ENCODE measurements at regions not wholly inside any gene's neighbourhood (a gene's known extent, or its start where the extent isn't known, plus 50 kb on each side); places are given as distances from the start of the nearest gene placed in this dataset.

GRCh38 chr1:213643360-213643759 is 344.4 kb upstream of the PROX1 start:
- DNase-seq (ENCODE audit: low read depth, low spot score): no peak

GRCh38 chr1:213647864-213648650 is 339.7 kb upstream of the PROX1 start:
- no peak for DNase-seq (ENCODE audit: low read depth, low spot score)

- DNase-seq (ENCODE audit: low read depth, low spot score): no peak
Measured at GRCh38 chr1:213649373-213649772, 338.4 kb upstream of the PROX1 start.

- no peak for DNase-seq (ENCODE audit: low read depth, low spot score)
Measured at GRCh38 chr1:213650603-213651002, 337.2 kb upstream of the PROX1 start.

- DNase-seq (ENCODE audit: low read depth, low spot score): no peak
Measured at GRCh38 chr1:213651077-213651476, 336.7 kb upstream of the PROX1 start.

- no peak for DNase-seq (ENCODE audit: low read depth, low spot score)
Measured at GRCh38 chr1:213652109-213652508, 335.7 kb upstream of the PROX1 start.

GRCh38 chr1:213656039-213656438 is 331.7 kb upstream of the PROX1 start:
- no peak for DNase-seq (ENCODE audit: low read depth, low spot score)

GRCh38 chr1:213656503-213656902 is 331.3 kb upstream of the PROX1 start:
- no peak for DNase-seq (ENCODE audit: low read depth, low spot score)

GRCh38 chr1:213657013-213657412 is 330.8 kb upstream of the PROX1 start:
- DNase-seq (ENCODE audit: low read depth, low spot score): no peak

- DNase-seq (ENCODE audit: low read depth, low spot score): no peak
Measured at GRCh38 chr1:213657879-213658278, 329.9 kb upstream of the PROX1 start.

GRCh38 chr1:213658457-213658856 is 329.3 kb upstream of the PROX1 start:
- DNase-seq (ENCODE audit: low read depth, low spot score): no peak

GRCh38 chr1:213659580-213660547 is 327.9 kb upstream of the PROX1 start:
- no peak for DNase-seq (ENCODE audit: low read depth, low spot score)

GRCh38 chr1:213661302-213661701 is 326.5 kb upstream of the PROX1 start:
- no peak for DNase-seq (ENCODE audit: low read depth, low spot score)

GRCh38 chr1:213666113-213666512 is 321.7 kb upstream of the PROX1 start:
- no peak for DNase-seq (ENCODE audit: low read depth, low spot score)

- no peak for DNase-seq (ENCODE audit: low read depth, low spot score)
Measured at GRCh38 chr1:213666922-213667321, 320.9 kb upstream of the PROX1 start.

GRCh38 chr1:213669512-213669911 is 318.3 kb upstream of the PROX1 start:
- no peak for DNase-seq (ENCODE audit: low read depth, low spot score)

GRCh38 chr1:213669964-213670691 is 317.6 kb upstream of the PROX1 start:
- DNase-seq (ENCODE audit: low read depth, low spot score): no peak

- DNase-seq (ENCODE audit: low read depth, low spot score): no peak
Measured at GRCh38 chr1:213670692-213671023, 317.1 kb upstream of the PROX1 start.

- DNase-seq (ENCODE audit: low read depth, low spot score): no peak
Measured at GRCh38 chr1:213675043-213675442, 312.7 kb upstream of the PROX1 start.

GRCh38 chr1:213676736-213677135 is 311.0 kb upstream of the PROX1 start:
- DNase-seq (ENCODE audit: low read depth, low spot score): no peak

GRCh38 chr1:213678348-213678747 is 309.4 kb upstream of the PROX1 start:
- DNase-seq (ENCODE audit: low read depth, low spot score): no peak

GRCh38 chr1:213678753-213679152 is 309.0 kb upstream of the PROX1 start:
- DNase-seq (ENCODE audit: low read depth, low spot score): no peak

Data from pulmonary artery endothelial cell (primary cell).